ENCODE measurements at regions not wholly inside any gene's neighbourhood (a gene's known extent, or its start where the extent isn't known, plus 50 kb on each side); places are given as distances from the start of the nearest gene placed in this dataset.

DNA sequence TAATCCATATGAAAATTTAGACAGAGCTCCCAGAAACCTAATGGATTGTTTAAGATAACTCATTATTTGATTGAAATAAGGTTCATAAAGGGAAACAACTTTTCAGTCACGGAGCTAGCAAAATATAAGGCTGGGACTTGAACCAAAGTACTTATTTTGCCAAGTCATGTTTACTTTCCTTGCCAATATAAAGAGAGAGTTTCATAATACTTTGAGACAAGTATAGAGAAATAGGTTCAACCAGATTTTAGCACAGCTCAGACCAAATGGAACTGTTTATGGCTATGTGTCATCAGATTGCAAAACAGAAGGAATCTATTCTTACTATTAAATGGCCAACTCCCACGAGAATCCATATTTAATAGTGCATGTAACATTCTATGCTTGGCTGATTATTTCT lies 1517.5 kb upstream of the TENM4 start:
- H3K36me3 ChIP-seq (ENCODE audit: control insufficient read depth in 2 of 2, extremely low read depth in 1 of 2, insufficient read depth in 1 of 2, low read length in 1 of 2): no peaks in the 10 kb centered on the region
- Mint-ChIP-seq H3K27me3 (no peaks in the 10 kb centered on the region), H3K4me1 (no peaks in the 10 kb centered on the region), H3K36me3 (no peaks in the 10 kb centered on the region), H3K4me3 (no peak overlapping the region), H3K27ac (no peak overlapping the region), H3K9me3 (peaks cover 11 to 29% (median 27%) of the 10 kb centered on the region in 3 donors)
- DNase-seq (no peak), ATAC-seq (replicated peaks in 1 of 4) (no peak)
- no peak overlapping the region for H3K27ac ChIP-seq (ENCODE audit: low read length)
- ChIA-PET POLR2A (no interaction called here), CTCF (no interaction called here)
- no CpG with 5 or more reads among the region's 2 CpGs for WGBS (ENCODE audit: insufficient coverage)
- no peak overlapping the region for H3K4me3 ChIP-seq (ENCODE audit: control insufficient read depth in 1 of 2, extremely low read depth in 1 of 2, low read length in 1 of 2)
- H3K27me3 ChIP-seq (replicated peaks in 1 of 2; ENCODE audit: control insufficient read depth in 2 of 2, extremely low read depth in 1 of 2, insufficient read depth in 2 of 2, low read length in 1 of 2): no peaks in the 10 kb centered on the region
- no peaks in the 10 kb centered on the region for H3K9me3 ChIP-seq
- no peaks in the 10 kb centered on the region for H3K4me1 ChIP-seq (ENCODE audit: control insufficient read depth in 1 of 2, extremely low read depth in 1 of 2, insufficient read depth in 2 of 2, low read length in 2 of 2)

DNA sequence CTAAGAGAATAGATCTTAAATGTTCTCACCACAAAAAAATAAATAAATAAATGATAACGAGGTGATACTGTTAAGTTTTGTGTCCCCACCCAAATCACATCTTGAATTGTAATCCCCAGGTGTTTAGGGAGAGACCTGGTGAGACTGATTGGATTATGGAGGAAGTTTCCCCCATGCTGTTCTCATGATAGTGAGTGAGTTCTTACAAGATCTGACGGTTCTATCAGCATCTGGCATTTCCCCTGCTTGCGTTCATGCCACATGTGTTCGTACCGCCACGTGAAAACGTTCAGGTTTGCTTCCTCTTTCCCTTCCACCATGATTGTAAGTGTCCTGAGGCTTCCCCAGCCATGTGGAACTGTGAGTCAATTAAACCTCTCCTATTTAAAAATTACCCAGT lies 1514.8 kb upstream of the TENM4 start:
- Mint-ChIP-seq H3K4me3 (no peak overlapping the region), H3K27ac (no peak overlapping the region), H3K4me1 (no peaks in the 10 kb centered on the region), H3K9me3 (peaks cover 4 to 30% (median 28%) of the 10 kb centered on the region in 3 donors), H3K36me3 (no peaks in the 10 kb centered on the region), H3K27me3 (no peaks in the 10 kb centered on the region)
- no peaks in the 10 kb centered on the region for H3K4me1 ChIP-seq (ENCODE audit: control insufficient read depth in 1 of 2, extremely low read depth in 1 of 2, insufficient read depth in 2 of 2, low read length in 2 of 2)
- ATAC-seq (replicated peaks in 1 of 4) (no peak), DNase-seq (no peak)
- ChIA-PET CTCF (no interaction called here), POLR2A (no interaction called here)
- no peak overlapping the region for H3K4me3 ChIP-seq (ENCODE audit: control insufficient read depth in 1 of 2, extremely low read depth in 1 of 2, low read length in 1 of 2)
- no peaks in the 10 kb centered on the region for H3K27me3 ChIP-seq (replicated peaks in 1 of 2; ENCODE audit: control insufficient read depth in 2 of 2, extremely low read depth in 1 of 2, insufficient read depth in 2 of 2, low read length in 1 of 2)
- H3K36me3 ChIP-seq (ENCODE audit: control insufficient read depth in 2 of 2, extremely low read depth in 1 of 2, insufficient read depth in 1 of 2, low read length in 1 of 2): no peaks in the 10 kb centered on the region
- no peaks in the 10 kb centered on the region for H3K9me3 ChIP-seq
- WGBS (ENCODE audit: insufficient coverage): 80% methylated on average over 4 of the region's 7 CpGs
- no peak overlapping the region for H3K27ac ChIP-seq (ENCODE audit: low read length)

DNA sequence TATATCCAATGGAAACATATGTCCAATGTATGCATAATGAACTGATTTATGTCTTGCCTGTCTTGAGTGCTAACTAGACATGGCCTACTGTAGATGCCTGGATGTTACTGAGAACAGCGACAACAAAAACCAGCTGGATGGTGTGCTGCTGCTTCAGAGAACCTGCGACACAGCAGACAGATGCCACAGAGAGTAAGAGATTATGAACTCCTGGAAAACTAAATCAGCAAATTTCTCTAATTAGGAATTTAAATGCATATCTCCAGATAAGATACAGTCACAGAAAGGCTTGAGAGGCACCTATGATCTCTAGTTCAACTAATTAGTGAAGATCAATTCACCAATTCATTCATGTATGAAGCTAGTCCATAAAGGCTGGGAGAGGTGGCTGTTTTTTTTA lies 1508.0 kb upstream of the TENM4 start:
- no peaks in the 10 kb centered on the region for H3K27me3 Mint-ChIP-seq
- no peak for DNase-seq
- CTCF ChIA-PET: no interaction called here

DNA sequence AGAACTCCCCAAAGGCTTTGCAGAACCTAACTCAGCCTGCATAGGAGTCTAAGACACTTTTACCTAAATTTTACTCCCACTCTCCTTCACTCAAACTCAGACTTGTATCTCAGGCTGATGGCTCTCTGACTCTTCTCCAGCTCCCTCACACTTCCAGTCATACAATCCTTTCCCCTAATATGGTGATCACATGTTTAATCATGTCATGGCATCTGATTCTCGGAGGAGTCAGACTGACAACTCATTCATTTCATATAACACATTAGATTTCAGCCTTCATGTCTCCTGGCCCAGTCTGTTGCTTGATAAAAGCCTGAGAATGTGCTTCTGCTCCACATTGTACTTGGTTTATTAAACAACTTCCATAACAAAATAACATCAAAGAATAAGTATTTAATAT lies 1503.9 kb upstream of the TENM4 start:
- H3K4me3 ChIP-seq (ENCODE audit: control insufficient read depth in 1 of 2, extremely low read depth in 1 of 2, low read length in 1 of 2): no peak overlapping the region
- no peaks in the 10 kb centered on the region for H3K27me3 Mint-ChIP-seq
- CTCF ChIA-PET: no interaction called here

More for the DNA sequence above, 1508.0 kb upstream of the TENM4 start:
- no peak for ATAC-seq (replicated peaks in 1 of 4)
- no peak overlapping the region for H3K4me3 ChIP-seq (ENCODE audit: control insufficient read depth in 1 of 2, extremely low read depth in 1 of 2, low read length in 1 of 2)
- no peaks in the 10 kb centered on the region for H3K36me3 ChIP-seq (ENCODE audit: control insufficient read depth in 2 of 2, extremely low read depth in 1 of 2, insufficient read depth in 1 of 2, low read length in 1 of 2)
- no peaks in the 10 kb centered on the region for H3K36me3 Mint-ChIP-seq
- no peak overlapping the region for H3K4me3 Mint-ChIP-seq
- POLR2A ChIA-PET: no interaction called here
- H3K27ac ChIP-seq (ENCODE audit: low read length): no peak overlapping the region
- no CpG with 5 or more reads among the region's 2 CpGs for WGBS (ENCODE audit: insufficient coverage)
- peaks cover 14 to 38% (median 24%) of the 10 kb centered on the region in 3 donors for H3K9me3 Mint-ChIP-seq
- no peaks in the 10 kb centered on the region for H3K4me1 Mint-ChIP-seq
- no peaks in the 10 kb centered on the region for H3K9me3 ChIP-seq
- H3K4me1 ChIP-seq (ENCODE audit: control insufficient read depth in 1 of 2, extremely low read depth in 1 of 2, insufficient read depth in 2 of 2, low read length in 2 of 2): no peaks in the 10 kb centered on the region
- H3K27me3 ChIP-seq (replicated peaks in 1 of 2; ENCODE audit: control insufficient read depth in 2 of 2, extremely low read depth in 1 of 2, insufficient read depth in 2 of 2, low read length in 1 of 2): no peaks in the 10 kb centered on the region
- no peak overlapping the region for H3K27ac Mint-ChIP-seq

DNA sequence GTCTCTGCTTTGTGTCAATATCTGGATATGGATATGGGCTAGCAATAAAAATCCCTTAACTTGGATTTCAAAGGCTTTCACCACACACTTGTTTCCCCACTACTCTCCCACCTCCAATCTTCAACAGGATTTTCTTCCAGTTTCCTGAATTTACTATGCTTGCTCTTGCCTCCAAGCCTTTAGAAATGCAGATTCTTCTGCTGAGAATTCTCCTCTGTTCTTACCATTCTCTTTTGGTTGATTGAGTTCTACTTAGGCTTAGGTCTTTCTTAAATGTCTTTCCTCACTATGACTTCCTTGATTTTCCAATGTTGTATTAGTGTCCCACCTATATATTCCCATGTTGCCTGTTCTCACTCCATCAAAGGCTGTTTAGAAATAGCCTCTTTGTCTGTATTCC lies 1502.4 kb upstream of the TENM4 start:
- H3K36me3 ChIP-seq (ENCODE audit: control insufficient read depth in 2 of 2, extremely low read depth in 1 of 2, insufficient read depth in 1 of 2, low read length in 1 of 2): no peaks in the 10 kb centered on the region
- ChIA-PET POLR2A (no interaction called here), CTCF (no interaction called here)
- no peaks in the 10 kb centered on the region for H3K27me3 ChIP-seq (replicated peaks in 1 of 2; ENCODE audit: control insufficient read depth in 2 of 2, extremely low read depth in 1 of 2, insufficient read depth in 2 of 2, low read length in 1 of 2)
- ATAC-seq (replicated peaks in 1 of 4): no peak
- Mint-ChIP-seq H3K27me3 (no peaks in the 10 kb centered on the region), H3K36me3 (no peaks in the 10 kb centered on the region), H3K27ac (no peak overlapping the region), H3K4me1 (no peaks in the 10 kb centered on the region), H3K9me3 (peaks cover 9 to 16% (median 12%) of the 10 kb centered on the region in 3 donors), H3K4me3 (no peak overlapping the region)
- DNase-seq: no peak
- H3K9me3 ChIP-seq: no peaks in the 10 kb centered on the region
- H3K4me1 ChIP-seq (ENCODE audit: control insufficient read depth in 1 of 2, extremely low read depth in 1 of 2, insufficient read depth in 2 of 2, low read length in 2 of 2): no peaks in the 10 kb centered on the region
- H3K27ac ChIP-seq (ENCODE audit: low read length): no peak overlapping the region
- no peak overlapping the region for H3K4me3 ChIP-seq (ENCODE audit: control insufficient read depth in 1 of 2, extremely low read depth in 1 of 2, low read length in 1 of 2)

More for the DNA sequence above, 1503.9 kb upstream of the TENM4 start:
- Mint-ChIP-seq H3K4me1 (no peaks in the 10 kb centered on the region), H3K27ac (no peak overlapping the region), H3K36me3 (no peaks in the 10 kb centered on the region), H3K4me3 (no peak overlapping the region), H3K9me3 (peaks cover 15 to 21% (median 18%) of the 10 kb centered on the region in 3 donors)
- H3K9me3 ChIP-seq: no peaks in the 10 kb centered on the region
- H3K27ac ChIP-seq (ENCODE audit: low read length): no peak overlapping the region
- no peaks in the 10 kb centered on the region for H3K4me1 ChIP-seq (ENCODE audit: control insufficient read depth in 1 of 2, extremely low read depth in 1 of 2, insufficient read depth in 2 of 2, low read length in 2 of 2)
- no peaks in the 10 kb centered on the region for H3K36me3 ChIP-seq (ENCODE audit: control insufficient read depth in 2 of 2, extremely low read depth in 1 of 2, insufficient read depth in 1 of 2, low read length in 1 of 2)
- no peaks in the 10 kb centered on the region for H3K27me3 ChIP-seq (replicated peaks in 1 of 2; ENCODE audit: control insufficient read depth in 2 of 2, extremely low read depth in 1 of 2, insufficient read depth in 2 of 2, low read length in 1 of 2)
- DNase-seq (no peak), ATAC-seq (replicated peaks in 1 of 4) (no peak)
- POLR2A ChIA-PET: no interaction called here
- 29% methylated on average over 1 of the region's 1 CpG for WGBS (ENCODE audit: insufficient coverage)

DNA sequence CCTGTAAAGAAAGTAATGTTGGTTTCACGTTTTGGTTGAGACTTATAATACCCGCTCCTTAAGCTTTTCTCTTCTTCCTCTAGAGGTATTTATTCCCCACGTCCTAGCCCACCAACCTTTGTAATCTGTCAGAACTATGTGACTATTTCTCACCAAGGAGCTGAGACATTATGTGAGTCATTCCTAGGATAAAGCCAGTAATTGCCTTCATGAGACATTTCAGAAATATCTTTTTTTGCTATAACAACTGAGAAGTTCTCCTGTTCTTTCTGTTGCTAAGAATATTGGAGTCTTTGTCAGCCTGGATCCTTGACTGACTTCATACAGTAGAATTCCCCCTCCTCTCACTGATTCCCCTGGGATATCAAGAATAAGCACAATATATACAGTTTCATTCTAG lies 1497.0 kb upstream of the TENM4 start:
- ChIA-PET CTCF (no interaction called here), POLR2A (no interaction called here)
- H3K4me3 Mint-ChIP-seq: no peak overlapping the region
- no CpG with 5 or more reads among the region's 3 CpGs for WGBS (ENCODE audit: insufficient coverage)
- no peaks in the 10 kb centered on the region for H3K36me3 Mint-ChIP-seq
- ATAC-seq (replicated peaks in 1 of 4) (no peak), DNase-seq (no peak)
- H3K4me1 Mint-ChIP-seq: no peaks in the 10 kb centered on the region
- no peak overlapping the region for H3K4me3 ChIP-seq (ENCODE audit: control insufficient read depth in 1 of 2, extremely low read depth in 1 of 2, low read length in 1 of 2)
- H3K27ac ChIP-seq (ENCODE audit: low read length): no peak overlapping the region
- H3K27me3 ChIP-seq (replicated peaks in 1 of 2; ENCODE audit: control insufficient read depth in 2 of 2, extremely low read depth in 1 of 2, insufficient read depth in 2 of 2, low read length in 1 of 2): no peaks in the 10 kb centered on the region
- no peaks in the 10 kb centered on the region for H3K36me3 ChIP-seq (ENCODE audit: control insufficient read depth in 2 of 2, extremely low read depth in 1 of 2, insufficient read depth in 1 of 2, low read length in 1 of 2)
- peaks cover 7 to 19% (median 11%) of the 10 kb centered on the region in 3 donors for H3K9me3 Mint-ChIP-seq
- no peaks in the 10 kb centered on the region for H3K9me3 ChIP-seq
- H3K27ac Mint-ChIP-seq: no peak overlapping the region
- no peaks in the 10 kb centered on the region for H3K27me3 Mint-ChIP-seq
- no peaks in the 10 kb centered on the region for H3K4me1 ChIP-seq (ENCODE audit: control insufficient read depth in 1 of 2, extremely low read depth in 1 of 2, insufficient read depth in 2 of 2, low read length in 2 of 2)

DNA sequence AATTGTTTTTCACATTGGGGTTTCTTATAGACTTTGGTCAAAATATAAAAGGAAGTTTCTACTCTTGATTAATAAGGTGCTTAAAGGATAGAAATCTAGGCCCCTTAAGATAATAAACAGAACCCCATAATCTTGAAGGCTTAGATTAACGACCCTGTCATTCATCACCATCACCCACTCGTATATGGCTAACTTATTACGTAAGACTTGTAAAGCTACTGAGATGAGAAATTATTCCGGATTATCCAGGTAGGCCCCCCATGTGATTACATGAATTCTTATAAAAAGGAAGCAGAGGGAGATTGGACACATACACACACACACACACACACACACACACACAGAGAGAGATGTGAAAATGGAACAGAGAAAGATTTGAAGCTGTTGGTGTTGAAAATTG lies 1489.2 kb upstream of the TENM4 start:
- Mint-ChIP-seq H3K4me1 (no peaks in the 10 kb centered on the region), H3K27ac (no peak overlapping the region), H3K4me3 (no peak overlapping the region), H3K36me3 (no peaks in the 10 kb centered on the region), H3K9me3 (peaks cover 0 to 24% (median 14%) of the 10 kb centered on the region in 3 donors), H3K27me3 (no peaks in the 10 kb centered on the region)
- ATAC-seq (replicated peaks in 1 of 4): no peak
- no peak for DNase-seq
- POLR2A ChIA-PET: no interaction called here
- Histone ChIP-seq H3K4me1 (ENCODE audit: control insufficient read depth in 1 of 2, extremely low read depth in 1 of 2, insufficient read depth in 2 of 2, low read length in 2 of 2) (no peaks in the 10 kb centered on the region), H3K4me3 (ENCODE audit: control insufficient read depth in 1 of 2, extremely low read depth in 1 of 2, low read length in 1 of 2) (no peak overlapping the region), H3K27me3 (replicated peaks in 1 of 2; ENCODE audit: control insufficient read depth in 2 of 2, extremely low read depth in 1 of 2, insufficient read depth in 2 of 2, low read length in 1 of 2) (no peaks in the 10 kb centered on the region), H3K27ac (ENCODE audit: low read length) (no peak overlapping the region), H3K9me3 (no peaks in the 10 kb centered on the region), H3K36me3 (ENCODE audit: control insufficient read depth in 2 of 2, extremely low read depth in 1 of 2, insufficient read depth in 1 of 2, low read length in 1 of 2) (no peaks in the 10 kb centered on the region)
- no CpG with 5 or more reads among the region's 4 CpGs for WGBS (ENCODE audit: insufficient coverage)
- CTCF ChIA-PET: no interaction called here
